GM21825 (cell line): ENCODE measurements at regions not wholly inside any gene's neighbourhood (a gene's known extent, or its start where the extent isn't known, plus 50 kb on each side); places are given as distances from the start of the nearest gene placed in this dataset.
"Not testable (repeated sequence)": the region's sequence is repeated elsewhere in the genome, so short reads cannot be mapped to it uniquely, and the experiment has no call there.

Experiments used
- ATAC-seq: cut with Tn5 transposase; IDR thresholded peaks from one replicate; pipeline ENCODE4 v1.9.1; 2021; ENCODE audit warnings: mild to moderate bottlenecking, moderate library complexity; ENCODE audit not compliant: unreplicated experiment

DNA sequence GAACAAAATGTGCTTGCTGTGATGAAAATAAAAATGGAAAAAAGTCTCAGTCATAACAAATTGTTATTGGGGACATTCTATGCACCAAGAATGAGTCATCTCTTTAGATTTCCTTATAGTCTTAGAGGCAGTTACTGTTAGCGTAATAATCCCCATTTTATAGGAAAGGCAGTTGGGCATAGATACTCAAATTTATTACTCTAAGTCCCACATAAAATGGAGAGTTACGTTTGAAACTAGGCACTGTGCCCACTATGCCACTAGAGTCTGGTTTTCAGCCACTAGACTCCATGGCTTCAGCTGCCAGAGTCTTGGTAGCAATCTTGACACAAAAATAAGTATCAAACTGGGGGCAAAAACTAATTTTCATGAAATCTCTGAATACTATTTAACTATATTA is 317.9 kb upstream of the MEF2C start:
- ATAC-seq, result no peak

DNA sequence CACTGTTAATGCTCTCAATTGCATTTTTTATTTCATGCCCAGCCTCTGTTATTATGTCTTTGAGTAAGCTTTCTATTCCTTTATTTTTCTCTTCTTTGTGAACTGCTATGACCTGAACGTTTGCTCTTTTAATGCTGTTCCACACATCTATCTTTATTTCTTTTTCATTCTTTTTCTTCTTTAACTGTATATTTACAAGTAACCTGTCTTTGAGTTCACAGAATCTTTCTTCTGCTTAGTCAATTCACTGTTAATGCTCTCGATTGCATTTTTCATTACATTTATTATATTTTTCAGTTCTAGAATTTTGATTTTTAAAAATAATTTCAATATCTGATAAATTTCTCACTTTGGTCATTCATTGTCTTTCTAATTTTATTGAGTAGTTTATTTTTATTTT is 316.3 kb upstream of the MEF2C start:
- ATAC-seq, result no peak

DNA sequence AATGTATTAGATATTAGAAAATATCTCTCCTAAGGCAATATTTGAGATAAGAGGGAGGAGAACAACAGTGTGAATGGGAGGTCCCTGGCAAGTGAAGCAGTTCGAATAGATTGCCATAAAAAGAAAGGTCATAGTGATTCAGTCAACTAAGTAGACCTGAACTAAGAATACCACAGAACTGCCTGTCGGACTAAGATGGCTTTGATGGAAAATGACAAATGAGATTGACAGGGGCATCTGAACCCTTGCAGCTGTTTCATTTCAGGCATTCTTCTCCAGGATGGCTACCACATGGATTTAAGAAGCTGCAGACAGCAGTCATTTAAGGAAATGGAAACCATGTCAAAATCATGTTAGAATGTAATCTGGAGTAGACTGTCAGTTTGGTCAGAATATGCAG is 308.4 kb upstream of the MEF2C start:
- ATAC-seq, result no peak

DNA sequence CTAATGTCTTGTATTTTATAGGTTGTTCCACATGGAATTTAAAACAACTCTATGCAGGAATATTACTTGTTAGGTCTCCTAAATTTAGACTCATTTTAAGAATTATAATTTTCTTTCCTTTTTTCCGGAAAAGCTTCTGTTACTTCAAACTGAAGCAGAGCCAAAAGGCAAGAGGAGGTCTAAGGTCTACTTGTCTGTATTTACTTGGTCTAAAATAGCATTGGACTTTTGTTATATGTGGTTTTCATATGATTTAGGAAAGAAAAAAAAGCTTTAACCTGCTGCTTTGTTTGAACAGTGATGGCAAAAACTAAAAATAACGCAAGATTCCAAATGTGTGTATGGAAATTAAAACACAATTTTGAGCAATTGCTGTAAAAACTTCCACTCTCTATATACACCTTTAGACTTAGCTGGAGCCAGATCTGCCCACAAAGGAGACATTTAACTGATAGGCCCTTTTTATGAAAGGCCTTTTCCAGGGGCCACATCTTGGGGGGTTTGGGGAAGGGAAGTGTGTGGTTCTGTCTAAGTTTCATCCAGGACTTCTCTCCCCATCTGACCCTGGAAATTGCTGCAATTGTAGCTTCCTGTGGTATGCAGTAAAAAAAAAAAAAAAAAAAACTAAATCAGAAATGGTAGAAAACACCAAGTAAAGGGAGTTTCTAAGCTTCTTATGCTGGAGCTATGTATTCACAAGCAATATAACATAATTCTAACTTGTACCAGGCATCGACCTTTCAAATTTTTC is 307.7 kb upstream of the MEF2C start:
- no peak for ATAC-seq

DNA sequence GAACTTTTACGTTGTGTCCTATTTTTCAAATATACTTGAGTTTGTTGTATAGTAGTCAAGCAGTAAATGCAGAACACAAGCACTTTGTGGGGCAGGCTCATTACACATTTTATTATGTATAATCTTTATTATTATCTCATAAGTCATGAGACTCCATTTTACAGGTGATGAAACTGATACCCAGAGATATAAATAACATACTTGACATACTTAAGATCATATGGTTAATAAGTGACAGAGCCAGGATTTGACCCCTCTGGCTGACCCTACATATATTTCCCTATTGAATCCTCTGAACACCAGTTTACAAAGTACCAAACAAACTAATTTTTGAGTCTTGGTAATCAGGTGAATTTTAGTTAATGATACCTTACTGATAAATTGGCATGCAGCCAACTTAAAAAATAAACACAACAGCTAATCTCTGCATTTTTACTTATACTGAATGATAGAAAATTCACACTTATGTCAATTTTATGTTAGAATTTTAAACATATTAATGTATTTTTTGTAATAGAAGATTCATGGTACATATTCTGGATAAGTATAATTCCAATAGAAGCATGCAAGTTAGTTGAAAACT is 305.0 kb upstream of the MEF2C start:
- no peak for ATAC-seq

DNA sequence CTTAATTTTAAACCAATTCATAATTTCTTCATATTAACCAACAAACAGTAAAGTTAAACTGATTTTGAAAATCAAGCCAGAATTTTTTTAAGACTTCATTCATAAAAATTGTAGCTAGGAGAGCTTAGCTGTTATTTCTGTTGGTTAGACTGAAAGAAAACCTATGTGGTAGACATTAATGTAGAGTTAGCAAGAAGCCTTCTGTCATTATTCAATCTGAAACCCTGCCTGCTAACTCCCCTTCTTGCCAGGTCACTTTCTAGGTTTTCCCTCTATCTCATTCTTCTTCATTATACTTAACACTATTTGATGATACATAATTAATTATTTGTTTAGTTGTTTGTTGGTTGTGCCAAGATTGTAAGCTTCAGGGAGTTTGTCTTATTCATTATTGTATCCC is 304.3 kb upstream of the MEF2C start:
- no peak for ATAC-seq

DNA sequence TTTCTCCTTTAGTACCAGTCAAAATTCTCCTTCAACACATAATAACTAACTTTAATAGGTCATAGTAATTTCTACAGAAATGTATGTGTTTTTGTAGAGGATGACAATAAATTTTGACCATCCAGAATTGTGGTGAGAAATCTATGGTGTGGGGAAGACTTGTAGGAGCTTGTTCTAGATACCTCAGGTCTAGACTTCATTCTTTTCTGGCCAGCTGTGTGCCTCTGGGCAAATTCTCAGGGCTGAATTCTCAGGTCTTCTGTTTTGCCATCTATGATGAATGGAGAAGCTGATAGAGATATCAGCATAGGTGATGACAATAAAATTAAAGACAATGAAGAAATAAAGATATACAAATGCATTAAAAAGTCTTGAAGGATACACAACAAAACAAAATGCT is 298.6 kb upstream of the MEF2C start:
- no peak for ATAC-seq

DNA sequence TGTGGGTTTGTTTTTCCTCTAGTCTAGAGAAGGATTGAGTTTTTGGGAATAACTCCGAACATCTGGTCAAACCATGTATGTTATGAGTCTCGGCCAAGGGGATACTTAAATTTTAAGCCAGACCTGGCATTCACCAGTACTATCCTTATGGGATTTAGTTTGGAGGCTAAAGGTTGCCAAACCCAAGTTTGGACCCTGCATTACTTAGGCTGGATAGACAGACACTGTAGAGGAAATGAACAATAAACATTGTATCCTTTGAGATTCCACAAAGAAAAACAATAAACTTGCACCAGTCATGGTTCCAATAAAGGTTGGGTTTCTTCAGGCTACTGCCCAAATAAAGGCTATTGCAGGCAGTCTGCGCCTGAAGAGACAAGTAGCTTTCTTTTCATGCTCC is 296.7 kb upstream of the MEF2C start:
- no peak for ATAC-seq

DNA sequence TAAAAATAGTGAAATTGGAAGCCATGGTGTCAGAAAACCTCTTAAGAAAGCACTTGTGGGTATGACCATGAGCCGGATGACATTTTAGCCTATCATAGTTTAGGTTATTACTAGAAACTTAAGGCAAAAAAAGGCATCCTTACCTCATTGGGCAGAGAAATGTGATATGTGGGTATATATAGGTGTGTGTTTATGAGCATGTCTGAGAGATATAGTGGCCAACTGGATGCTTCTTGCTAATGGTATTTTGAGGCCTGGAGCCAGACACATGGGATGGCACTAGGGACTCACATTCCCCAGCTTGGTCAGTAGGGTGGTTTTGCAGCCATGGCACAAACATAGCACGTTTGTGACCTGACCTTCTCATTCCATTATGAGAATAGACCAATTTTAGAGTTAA is 295.6 kb upstream of the MEF2C start:
- ATAC-seq, result no peak

DNA sequence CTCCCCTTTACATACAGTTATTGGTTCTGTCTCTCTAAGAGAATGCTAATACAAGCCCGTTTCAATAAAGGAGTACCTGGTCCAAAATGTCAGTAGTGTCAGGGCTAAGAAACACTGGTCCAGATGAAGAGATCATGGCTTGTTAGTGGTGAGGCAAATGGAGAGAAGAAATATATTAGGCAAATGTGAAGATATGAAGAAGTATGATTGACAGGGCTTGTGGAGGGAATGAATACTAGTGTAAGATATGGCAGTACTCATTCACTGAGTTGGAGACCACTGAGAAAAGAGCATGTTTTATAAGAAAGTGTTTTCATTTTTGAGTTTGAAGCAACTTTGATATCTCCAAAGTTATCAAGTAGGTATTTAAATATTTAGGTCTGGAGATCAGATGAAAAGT is 290.5 kb upstream of the MEF2C start:
- ATAC-seq, result no peak

DNA sequence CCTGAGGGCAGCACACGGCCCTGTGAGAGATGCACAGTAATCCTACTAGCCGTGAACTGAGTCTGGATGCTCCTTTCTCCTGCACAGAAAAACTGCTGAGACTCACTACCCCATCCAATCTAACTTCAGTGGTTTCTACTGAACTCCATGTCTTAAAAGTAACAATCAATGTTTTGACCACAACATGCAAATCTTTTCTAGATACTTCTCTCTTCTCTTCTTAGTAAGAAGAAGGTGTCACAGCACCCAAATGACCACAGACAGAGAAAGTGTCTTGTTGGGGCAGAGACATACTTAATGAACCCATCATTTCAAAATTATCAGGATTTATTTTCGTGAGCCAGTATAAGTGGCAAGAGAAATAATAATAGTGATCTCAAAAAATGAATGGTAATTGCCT is 285.8 kb upstream of the MEF2C start:
- ATAC-seq, result peak; percentile 88

DNA sequence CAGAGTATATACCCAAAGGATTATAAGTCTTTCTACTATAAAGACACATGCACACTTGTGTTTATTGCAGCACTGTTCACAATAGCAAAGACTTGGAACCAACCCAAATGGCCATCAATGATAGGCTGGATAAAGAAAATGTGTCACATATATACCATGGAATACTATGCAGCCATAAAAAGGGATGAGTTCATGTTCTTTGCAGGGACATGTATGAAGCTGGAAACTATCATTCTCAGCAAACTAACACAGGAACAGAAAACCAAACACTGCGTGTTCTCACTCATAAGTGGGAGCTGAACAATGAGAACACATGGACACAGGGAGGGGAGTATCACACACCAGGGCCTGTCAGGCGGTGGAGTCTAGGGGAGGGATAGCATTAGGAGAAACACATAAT is 281.7 kb upstream of the MEF2C start:
- ATAC-seq, result not testable (repeated sequence)

DNA sequence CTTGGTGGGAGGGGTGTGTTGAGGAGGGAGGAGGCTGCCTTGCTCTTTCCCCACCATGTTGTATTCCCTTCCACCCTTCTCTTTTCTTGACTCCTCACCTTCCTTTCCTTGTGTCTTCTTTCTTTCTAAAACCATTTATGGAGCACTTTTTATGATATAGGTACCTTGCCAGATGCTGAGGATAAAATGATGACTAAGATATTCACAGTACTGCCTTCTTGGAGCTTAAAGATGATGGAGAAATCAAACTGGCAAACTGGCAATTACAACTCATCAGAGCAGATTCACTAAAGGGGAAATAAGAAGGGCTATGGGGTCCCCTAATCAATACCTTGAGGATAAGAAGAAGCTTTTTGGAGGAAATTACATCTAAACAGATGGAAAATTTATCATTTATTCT is 273.2 kb upstream of the MEF2C start:
- ATAC-seq, result no peak

DNA sequence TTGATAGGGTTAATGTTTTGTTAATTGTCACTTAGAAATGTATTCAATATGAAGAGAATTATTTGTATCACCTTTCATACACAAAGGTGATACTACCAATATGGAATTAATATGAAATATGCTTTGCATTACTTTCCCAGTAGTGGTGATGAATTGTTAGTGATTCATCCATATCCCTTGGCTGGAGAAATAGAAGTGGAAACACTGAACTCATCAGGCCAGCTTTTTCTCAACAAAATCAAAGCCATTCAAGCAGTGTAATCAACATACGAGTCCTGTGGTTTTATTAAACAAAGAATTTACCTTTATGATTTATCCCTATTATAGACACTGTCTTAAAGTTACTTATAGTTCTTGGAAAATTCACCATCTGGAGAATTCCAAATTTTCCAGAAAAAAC is 264.0 kb upstream of the MEF2C start:
- ATAC-seq, result no peak

DNA sequence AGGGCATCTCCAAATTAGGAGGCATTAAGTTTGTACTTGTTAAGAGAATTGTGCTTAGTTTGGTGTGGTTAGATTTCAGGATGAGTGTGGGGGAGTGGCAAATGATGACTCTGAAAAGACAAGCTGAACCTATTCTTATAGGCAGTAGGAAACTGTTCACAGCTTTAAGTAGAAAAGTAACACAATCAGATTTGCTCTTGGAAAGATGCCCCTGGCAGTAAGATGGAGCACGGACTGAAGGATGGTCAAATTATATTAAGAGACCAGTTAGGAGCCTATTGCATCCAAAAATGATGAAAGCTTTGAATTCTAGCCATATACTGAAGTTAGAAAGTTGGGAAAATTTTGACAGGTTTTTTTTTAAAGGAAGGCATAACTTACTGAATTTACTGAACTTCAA is 254.2 kb upstream of the MEF2C start:
- no peak for ATAC-seq

DNA sequence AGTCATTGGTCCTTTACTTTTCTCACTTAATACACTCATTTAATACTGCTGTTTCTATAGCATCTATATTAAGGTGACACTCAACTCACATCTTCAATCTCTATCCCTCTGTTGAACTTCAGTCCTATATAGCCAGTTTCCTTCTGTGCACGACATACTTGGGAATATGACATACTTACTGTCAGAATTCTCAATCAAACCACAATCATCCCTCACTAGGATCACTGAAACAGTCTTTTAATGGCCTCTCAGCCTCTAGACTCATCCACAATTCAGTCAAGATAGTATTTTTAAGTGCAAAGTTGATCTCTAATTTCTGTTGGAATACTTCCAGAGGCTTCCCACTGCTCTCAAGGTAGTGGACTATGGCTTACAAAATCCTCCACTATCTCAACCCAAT is 251.0 kb upstream of the MEF2C start:
- no peak for ATAC-seq

DNA sequence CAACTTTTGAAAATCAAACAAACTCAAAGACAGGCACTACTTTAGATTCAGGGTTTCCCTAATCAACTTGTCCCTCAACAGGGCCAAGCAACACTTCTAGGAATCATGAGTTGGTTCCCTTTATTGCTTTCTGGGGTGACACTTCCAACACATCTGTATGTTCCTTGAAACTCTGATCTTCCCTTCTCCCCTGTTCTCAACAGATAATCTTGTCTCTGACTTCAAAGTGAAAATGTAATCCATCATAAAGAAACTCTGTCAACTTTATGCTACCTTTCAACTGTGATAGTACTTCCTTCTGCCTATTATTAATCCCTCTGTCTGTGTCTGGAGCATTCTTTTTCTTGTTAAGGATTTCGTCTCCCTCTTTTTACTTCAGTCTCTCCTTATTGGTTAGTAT is 250.1 kb upstream of the MEF2C start:
- no peak for ATAC-seq

DNA sequence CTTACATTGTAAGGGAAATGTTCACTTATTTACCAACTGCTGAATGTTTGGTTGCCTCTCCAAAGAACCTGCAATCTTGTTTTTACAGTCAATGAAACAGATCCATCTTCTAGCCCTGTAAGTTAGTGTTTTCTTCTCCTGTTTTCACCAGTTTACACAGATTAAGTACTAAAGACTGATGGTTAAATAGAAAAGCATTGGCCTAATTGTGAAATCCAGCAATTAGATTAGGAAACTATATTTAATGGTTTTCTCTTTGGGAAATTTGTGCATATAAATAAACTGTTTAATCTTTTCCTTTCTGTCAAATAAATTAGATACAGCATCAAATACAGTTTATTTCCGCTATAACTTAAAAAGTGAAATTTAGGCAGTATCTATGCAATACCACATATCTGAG is 247.9 kb upstream of the MEF2C start:
- ATAC-seq, result no peak

DNA sequence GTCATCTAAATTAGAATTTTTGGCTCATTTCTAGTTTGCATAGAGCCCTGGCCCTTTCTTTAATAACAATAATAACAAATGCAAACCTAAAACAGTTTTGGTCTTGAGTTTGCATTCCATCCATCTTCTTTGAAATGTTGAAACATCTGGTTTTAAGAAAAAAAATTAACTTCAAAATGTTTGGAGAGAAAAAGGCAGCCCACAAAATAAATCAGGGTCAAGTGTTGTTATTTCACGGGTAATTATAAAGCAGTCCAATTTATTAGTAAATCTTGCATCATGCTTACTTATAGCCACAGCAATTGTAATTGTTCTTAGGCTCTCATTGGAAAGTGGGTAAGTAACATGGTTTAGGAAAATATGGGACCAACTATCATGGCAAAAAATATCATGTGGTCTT is 247.0 kb upstream of the MEF2C start:
- ATAC-seq, result no peak

DNA sequence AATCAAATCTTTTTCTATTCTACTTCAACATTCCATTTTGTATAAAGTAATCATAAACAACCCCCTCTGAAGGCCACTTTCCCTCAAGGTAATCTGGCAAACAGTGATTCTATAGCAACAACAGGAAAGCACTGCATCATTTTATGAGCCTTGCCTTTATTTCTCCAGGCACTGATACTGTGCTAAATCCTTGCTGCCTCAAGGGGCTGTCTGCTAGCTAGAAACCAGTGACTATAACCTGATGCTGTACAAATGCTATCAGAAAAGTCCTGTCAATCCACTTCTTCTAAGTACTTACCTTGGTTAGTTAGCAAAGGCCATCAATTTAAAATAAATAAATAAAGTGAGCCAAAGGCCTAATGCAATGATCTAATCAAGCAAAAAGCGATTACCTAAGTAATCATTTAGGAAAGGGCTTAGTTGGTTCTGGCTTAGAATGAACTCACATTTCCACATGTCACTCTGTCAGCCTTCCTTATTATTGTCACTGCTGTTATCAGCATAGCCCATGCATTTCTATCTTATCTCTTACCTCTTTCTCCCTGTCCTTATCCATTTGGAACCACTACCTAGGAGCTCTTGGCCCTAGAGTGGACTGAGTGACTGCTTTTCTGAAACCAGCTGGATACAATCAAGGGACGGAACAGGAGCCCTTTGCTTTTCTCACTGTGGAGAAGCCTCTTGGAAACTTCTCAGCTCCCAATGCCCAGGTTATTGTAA is 246.1 kb upstream of the MEF2C start:
- ATAC-seq, result no peak

DNA sequence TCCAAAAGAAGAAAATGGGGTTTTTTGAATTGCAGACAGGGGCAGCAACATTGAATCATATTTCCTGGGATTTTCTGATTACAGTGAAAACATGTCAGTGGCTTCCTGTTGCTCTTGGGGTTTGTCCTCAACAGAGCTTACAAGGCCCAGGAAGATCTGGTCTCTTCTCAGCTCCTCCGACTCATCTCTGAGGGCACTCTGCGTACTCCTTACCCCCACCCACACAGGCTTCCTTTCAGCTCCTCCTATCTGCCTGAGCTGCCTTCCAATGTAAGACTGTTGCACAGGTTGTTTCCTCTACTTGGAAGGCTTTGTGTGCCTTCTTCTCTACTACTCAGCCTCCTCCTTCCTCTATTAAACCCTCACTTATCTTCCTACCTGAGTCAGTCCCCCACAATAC is 245.1 kb upstream of the MEF2C start:
- ATAC-seq, result no peak

DNA sequence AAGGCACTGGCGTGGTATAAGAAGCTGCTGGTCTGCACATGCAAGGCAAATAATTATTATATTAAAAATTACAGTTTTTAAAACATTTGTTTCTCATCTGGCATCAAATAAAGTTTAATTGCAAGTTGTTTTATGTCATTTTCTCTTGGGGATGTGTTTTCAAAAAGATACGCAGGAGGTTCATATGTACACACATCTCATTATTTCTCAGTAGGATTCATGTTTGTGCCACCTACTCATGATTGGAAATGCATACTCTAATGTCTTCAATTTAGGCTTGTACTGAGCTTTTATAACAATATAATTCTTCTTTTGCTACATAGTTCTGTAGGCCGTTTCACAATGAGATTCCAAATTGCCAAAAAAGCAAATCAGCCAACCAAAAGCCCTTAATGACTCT is 244.2 kb upstream of the MEF2C start:
- no peak for ATAC-seq
